ENCODE measurements at regions not wholly inside any gene's neighbourhood (a gene's known extent, or its start where the extent isn't known, plus 50 kb on each side); places are given as distances from the start of the nearest gene placed in this dataset.

DNA sequence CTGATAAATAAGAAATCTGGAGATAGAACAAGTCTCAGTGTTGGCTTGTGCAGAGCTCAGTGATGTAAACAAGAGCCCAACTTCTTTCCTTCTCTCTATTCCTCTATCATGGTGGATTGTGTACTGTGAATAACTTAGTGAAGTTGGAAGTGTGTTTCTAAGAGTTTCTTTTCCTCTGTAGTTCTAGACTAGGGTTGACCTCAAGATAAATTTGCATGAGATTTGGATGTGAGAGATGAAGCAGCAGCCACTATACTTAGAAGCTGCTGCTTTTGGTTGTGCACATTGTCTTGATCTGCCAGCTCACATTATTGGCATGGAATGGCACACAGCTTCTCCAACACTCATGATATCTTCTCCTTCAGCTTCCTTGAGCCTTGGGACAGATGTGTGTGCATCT lies 198.9 kb upstream of the ZP4 start:
- DNase-seq: no peak

DNA sequence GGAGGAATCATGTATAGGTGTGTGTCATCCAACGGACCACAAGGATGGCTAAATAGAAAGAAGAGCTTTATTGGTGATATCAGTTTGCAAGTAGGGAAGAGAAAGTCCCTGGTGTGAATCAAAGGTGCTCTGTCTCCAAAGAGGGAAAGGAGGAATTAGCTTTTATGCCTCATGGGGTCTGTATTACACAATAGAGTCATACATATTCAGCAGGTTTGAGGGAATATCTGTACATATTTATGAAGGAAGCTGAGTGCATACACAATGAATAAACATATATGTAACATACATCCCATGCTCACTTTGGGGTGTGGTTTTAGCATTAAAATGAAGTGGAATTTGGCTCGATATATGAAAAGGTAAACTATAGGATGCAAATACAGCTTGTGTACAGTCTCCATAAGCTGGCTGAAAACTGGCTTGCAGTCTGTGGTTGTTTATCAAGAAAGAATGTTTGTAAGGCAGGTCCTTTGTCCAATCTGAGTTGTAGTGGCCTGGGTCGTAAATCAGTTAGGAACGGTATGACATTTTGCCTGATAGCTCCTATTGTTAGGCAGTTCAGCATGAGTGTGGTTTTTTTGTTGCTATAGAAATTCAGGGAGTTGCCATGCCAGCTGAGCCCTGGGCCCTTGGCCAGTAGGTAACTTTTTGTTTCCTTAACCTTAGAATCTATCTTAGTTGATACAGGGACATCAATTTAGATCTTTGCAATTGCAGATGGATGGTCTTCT lies 198.0 kb upstream of the ZP4 start:
- no peak for DNase-seq

DNA sequence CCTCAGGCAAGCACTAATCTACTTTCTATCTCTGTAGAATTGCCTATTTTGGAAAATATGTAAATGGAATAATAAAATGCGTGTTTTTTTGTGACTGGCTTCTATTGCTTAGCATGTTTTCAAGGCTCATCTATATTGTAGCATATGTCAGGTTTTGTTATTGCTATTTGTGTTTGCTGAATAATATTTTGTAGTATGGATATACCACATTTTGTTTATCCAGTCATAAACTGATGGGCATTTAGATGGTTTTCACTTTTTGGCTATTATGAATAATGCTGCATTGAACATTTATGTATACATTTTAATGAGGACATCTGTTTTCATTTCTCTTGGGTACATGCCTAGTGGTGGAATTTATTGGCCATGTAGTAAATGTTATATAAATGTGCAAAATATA lies 183.3 kb upstream of the ZP4 start:
- DNase-seq: no peak

DNA sequence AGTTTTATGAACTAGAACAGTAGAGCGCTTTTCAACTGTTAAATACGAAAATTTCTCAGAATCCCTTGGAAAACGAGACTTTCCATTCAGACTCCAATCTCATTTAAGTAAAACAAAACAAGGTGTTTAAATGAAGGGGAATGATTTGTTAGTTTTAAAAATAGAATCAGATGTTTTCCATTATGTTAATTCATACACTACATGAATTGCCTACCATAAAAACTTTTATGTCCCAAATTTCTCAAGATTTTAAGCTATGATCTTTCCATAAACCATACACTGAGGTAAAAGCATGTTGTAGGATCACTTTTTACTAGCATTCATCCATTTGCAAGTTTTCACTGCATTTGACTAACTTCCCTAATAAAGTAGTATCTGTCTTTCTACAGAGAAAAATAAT lies 180.3 kb upstream of the ZP4 start:
- DNase-seq: no peak

DNA sequence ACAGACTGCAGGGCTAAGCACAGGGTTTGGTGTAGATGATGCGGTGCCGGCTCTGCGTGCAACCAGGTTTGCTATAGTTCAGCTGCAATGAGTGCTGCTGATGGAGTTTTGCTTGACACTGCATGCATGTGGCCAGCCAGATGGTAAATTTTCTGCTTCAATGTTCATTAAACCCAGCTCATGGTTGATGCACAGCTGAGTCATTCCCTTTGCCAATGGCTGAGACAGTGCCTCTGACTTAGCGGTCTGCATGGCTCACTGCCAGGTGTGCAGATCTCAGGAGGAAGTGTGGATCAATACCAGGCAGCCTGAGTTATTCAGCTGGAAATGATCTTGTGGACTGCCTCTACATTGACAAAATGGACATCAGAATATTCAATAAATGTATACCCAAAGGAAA lies 172.7 kb upstream of the ZP4 start:
- DNase-seq: no peak

DNA sequence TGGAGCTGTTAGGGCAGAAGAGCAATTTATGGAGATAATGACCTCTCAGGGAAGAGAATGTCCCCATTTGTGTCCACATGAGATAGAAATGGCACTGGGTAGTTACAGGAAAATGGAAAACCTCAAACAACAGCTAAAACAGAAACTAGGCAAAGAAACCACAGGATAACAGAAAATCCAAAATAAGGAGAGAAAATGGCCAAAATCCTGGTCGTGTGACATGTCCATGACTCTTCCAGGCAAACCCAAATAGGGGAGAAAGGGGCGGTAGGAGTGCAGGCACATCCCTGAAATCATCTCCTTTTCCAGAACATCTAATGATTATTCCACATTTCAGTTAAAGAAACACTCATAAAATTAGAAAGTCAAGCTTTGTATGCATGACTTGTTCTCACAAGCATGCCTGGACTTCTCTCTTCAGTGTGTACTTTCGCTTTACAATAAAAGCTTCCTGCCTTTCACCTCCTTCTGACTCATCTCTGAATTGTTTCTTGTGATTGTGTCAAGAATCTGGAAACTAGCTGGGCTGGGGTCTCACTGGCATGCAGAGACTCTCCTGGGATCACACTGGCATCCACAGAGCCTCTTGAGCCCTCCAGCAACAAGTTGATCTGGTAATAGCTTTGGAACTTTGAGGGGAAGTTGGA lies 171.4 kb upstream of the ZP4 start:
- DNase-seq: no peak

DNA sequence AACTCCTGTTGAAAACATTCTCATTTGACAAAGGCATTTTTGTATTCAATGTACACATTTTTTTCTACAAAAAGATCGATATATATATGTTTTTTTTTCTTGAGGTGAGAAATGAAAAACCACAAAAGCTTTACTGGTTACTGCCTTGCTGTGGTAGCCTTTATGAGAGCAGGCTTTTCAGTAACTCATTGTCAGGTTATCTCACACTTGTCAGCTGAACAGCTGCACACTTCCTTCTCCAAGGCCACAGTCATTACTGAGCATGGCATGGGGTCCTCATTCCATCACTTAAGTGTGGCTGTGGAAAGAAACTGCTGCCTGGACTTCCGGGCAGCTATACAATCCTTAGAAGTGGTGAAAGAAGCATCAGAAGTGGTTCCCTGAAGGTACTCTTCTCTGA lies 169.3 kb upstream of the ZP4 start:
- no peak for DNase-seq

DNA sequence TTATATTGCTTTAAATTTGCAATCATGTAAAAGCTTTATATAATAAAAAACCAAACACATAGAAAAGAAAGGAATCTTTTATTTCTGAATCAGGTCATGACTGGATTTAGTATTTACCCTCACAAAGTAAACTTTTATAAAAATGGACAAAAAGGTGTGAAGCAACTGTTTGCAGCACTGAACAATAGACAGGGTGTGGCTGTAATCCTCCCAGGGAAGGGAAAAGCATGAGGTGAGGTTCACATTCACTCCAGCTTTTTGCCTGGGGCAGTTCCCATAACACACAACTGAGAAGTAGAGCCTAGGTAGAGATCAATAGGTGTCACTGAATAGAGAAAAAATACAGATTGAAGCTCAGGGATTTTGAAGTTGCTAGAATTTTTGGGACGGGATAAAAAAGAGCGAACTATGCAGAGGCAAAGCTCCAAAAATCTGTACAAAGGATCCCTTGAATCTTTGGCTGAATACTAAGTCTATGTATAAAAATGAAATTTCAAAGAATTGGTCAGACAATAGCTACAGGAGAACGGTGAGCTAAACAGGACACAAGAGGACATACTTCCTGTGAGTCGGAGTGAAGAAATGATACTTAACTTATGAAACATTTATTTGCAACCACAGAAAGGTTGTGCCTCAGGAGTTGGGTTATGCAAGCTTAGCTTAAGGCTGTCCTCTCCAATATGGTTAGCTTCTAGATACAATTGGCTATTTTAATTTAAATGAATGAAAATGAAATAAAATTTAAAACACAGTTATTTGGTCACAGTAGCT lies 162.0 kb upstream of the ZP4 start:
- DNase-seq: no peak

DNA sequence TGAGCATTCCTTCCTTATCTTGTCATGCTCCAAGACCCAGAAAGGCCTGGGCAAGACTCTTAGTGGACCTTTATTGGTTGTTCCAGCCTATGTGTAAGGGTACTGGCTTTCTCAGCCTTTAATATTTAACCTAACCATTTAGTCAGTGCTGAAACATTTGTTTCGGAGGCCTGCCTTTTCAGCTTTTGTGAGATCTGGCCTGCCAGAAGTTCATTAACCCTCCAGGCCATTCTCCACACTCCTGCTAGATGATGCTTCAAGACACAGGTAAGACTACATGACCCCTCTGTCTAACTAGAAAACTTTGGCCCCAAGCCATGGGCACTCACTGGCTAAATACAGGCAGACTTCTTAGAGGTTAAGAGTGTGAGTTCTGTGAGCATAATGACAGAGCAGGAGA lies 138.4 kb upstream of the ZP4 start:
- no peak for DNase-seq

DNA sequence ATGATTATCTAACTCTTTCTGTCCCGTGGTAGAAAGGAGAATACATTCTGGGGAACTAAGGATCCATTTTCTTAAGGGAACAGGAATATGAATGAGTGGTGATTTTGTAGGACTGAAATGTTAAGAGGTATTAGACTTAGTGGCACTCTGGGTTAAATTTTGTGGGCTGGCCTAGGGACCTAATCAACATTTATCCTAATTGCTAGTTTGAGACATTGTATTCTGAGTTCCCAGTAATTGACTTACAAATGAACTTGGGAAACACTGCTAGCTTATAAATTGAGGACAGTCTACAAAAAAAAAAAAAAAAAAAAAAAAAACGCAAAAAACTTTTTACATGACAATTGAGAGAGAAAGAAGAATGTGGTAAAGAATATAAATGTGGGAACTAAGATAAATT lies 136.6 kb upstream of the ZP4 start:
- DNase-seq: no peak

DNA sequence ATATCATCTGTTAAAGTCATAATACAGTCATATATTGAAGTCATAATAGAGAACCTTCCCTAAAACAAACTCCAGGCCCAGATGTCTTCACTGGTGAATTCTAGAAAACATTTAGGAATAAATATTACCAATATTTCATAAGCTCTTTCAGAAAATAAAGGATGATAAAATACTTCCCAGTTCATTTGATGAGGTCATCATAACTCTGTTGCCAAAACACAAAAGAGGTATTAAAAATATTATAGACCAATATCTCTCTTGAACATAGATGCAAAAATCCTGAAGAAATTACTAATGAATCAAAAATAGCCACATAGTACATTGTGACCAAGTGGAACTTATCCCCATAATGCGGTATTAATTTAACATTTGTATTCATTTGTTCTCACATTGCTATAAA lies 132.4 kb upstream of the ZP4 start:
- DNase-seq: no peak

DNA sequence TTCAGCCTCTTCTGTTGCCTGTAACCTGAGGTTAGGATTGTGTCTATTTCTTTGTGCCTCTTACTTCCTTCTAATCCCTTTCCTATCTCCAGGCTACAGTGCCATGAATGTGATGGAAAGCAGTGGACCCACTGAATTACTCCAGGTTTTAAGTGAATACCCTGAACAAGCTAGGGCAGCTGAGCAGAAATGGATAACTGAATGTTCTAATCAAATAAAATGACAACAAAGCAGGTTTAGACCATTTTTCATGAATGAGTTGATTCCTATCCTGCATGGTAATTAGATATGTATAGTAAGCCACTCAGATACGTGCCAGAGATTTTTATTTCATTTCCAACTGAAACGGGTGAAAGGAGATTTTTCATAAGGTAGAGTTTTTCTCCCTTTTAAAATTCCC lies 127.5 kb upstream of the ZP4 start:
- DNase-seq: no peak

DNA sequence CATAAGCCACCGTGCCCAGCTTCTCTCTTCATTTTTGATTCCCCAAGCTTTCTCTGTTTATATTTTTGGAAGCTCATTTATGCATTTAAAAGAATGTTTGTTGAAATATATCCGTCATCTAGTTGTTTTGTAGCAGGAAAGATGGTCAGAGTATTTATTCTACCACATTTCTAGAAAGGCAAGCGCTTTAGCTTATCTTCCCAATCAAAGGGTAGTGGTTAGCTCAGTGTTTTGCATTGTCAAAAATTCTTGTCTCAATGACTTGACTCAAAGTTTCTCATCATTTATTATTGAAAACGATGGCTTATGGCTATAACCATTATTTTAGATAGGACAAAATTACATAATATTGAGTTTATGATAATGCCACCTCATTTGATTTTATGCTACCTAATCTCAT lies 116.1 kb upstream of the ZP4 start:
- DNase-seq: no peak

DNA sequence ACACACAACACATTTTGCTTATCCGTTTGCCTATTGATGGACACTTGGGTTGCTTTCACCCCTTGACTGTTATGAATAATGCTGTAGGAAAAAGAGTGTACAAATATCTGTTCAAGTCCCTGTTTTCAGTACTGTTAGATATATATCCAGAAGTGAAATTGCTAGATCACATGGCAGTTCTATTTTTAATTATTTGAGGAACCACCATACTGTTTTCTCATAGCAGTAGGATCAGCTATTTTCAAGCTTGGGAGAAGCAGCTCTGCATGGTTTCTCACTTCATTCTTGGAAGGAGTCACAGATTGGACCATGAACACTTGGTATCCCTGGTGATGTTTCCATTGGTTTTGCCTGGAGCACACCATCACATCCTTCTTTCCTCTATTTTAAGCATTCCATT lies 114.4 kb upstream of the ZP4 start:
- DNase-seq: peak; percentile 47 to 68

DNA sequence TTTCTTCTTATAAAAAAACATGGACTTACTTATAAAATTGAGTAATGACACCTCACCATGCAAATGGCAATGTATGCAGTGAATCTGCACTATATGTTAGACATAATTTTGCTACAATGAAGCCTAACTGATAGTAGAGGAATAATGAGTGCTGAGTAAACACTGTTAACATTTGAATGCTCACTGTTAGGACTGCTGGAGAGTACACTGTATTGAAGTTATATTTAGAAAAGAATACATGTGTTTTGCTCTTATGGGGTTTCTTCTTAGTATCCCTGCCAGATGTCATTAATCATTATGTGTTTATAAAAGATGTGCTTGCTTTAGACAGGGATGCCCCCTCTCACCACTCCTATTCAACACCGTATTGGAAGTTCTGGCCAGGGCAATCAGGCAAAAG lies 111.1 kb upstream of the ZP4 start:
- DNase-seq: no peak

DNA sequence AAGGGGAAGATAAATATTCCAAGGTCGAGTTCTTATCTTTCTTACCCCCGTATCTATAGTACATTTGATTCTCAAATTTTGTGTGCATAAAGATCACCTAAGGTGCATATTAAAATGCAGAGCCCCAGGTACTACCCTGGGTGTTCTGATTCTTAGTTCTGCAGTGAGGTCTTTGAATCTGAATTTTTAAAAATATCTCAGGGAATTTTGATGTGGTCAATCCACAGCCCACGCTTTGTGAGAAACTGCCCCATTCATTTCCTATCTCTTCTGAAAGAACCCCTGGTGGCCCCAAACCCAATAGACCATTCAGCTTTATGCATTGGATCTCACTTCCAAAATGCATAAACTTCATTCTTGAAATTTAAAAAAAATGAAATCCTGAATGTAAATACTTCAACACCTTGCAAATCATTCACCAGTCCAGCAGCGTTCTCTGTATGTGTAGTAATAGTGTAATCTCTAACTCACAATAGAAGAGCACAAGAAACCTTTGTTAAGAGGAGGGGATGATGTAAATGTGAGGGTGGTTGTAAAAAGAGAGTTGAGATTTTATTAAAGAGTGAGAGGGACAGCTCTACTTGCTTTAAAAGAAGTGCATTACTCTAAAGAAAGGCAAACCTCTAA lies 108.8 kb upstream of the ZP4 start:
- no peak for DNase-seq

DNA sequence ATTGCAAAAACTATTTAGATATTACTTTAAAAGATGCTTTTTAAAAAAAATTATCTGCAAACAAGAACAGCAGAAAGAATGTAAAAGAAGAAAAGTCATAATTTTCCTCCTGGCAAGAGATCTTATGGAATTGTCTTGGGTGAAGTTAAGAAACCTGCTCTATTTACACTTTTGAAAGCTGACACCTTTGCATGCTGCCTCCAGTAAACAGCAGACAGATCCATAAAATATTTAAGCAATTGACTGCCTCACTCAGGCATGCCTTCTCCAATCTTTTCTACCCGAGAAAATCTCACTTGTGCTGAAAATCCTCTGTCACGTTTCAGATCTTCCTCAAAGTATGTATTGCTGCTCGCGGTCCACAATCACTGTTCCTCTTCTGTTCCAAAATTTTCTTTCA lies 107.9 kb upstream of the ZP4 start:
- DNase-seq: no peak

DNA sequence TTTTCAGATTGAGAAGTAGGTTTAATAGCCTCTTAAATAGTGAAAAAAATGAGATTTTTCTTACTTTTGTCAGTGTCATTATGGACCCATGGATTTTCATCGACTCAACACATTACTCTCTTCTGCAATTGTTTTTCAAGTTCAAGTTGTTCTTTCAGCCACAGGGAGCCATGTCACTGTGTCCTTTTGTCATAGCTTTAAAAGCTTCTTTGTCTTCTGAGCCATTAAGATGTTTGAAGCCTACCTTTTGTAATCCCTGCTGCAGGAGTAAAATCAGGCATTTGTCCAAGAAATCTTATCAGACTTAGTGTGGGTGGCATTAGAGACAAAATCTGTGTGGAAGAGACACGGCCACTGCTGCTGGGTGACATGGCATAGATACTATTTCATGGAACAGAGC lies 92.8 kb upstream of the ZP4 start:
- no peak for DNase-seq

DNA sequence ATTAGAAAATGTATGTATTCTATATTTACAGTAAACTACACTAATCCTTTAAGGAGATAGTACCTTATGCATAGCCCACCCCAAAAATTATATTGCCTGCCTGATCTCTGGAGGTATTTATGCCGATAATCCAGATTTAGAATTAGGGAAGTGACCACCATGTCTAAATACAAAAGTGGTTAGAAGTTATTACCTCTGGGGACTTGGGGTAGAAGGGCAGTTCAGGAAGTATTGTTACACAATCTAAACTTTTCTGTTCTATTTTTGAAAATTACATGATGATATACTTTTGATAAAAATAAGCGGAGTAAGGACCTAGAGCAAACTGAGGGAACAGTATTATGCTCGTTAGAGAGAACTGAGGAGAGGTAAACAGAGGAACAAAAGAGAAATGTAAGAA lies 90.5 kb upstream of the ZP4 start:
- DNase-seq: peak in 1 of 2 donors; percentile 12

DNA sequence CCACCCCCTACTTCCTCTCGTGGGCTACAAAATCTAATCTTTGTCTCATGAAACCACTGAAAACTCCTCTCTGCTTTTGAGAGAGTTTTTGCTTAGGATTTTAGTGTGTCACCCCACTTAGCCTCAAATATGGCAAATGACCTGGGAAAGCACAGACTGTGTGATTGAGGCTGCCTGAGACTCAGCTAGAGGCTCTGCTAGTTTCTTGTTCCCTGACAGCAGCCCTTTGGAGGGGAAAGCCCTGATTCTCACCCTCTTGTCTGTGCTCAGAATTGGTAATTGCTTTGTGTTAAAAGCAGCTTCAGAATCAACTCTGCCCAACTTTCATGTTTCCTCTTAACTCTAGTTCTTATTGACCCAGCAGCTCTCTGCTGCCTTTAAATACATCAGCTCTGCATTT lies 85.6 kb upstream of the ZP4 start:
- DNase-seq: no peak

DNA sequence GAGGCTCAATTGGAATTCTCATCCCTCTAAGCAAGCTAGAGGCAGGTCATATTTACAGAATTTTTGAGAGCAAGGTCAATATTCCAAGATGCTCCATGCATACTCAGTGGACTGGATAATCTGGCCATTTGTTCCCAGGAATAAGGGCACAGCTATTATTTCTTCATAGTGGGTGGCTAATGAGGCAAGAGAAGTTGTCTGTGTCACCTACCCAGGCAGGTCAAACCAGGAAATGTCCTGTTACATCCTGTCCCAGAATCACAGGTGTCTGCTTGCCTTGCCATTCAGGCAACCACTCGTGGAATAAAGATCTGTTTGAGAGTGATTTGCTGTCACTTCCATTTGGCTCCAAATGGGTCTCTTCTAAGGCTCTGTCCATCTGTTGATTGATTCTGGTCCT lies 85.2 kb upstream of the ZP4 start:
- DNase-seq: no peak

DNA sequence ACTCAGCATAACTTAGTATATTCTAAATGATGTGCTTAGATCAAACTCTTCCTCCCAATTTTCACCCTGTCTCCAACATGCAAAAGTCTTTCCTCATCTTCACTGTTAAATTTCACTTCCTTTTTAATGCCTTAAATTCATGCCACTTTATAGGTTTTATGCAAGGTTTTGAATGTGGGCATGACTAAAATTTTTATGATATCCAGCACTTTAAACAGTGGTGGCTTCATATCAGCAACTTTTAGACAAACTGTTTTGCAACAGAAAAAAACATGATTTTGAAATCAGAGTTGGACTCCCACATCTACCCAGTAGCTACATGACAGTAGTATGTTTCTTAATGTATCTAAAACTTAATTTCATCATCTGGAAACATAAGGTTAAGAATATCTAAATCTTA lies 84.7 kb upstream of the ZP4 start:
- peak; percentile 45 to 85 for DNase-seq

DNA sequence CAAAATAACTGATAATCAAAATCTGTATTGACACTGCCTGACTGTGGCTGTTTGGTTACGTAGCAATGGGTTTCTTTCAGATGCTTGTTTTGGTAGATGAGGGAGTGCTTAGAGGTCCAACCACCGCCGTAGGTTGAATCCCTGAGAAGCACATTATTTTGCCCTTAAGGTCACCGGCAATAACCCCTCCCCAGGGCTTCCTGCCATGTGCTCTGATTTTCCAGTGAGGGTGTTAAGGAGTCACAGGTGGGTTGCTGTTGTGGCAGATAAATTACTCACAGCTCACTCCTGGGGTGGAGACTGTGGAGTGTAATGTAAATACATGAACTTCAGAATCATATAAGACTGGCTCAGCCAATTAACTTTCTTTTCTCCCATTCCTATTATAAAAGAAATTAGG lies 81.5 kb upstream of the ZP4 start:
- DNase-seq: no peak

DNA sequence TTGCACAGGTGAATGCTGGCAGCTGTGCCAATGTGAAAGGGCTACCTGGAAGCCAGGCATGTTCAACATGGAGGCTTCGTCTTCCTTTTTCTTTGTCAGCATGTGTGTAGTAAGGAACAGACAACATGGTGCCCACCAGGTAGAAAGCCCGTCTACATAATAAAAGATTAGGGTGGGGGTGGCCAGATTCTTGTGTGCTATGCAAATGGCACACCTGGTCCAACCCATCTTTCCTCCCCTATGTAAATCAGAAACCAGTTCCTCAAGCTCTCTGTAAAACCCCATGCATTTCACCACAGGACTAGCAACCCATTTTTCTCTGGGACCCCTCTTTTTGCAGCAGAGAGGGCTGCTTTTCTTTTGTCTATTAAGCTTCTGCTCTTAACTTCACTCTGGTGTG lies 72.3 kb upstream of the ZP4 start:
- no peak for DNase-seq
